ENCODE measurements at regions not wholly inside any gene's neighbourhood (a gene's known extent, or its start where the extent isn't known, plus 50 kb on each side); places are given as distances from the start of the nearest gene placed in this dataset.

- H4K20me1 ChIP-seq (ENCODE audit: insufficient read depth, low read length) = no peaks in the 10 kb centered on the region
- no peak overlapping the region for H3K27ac ChIP-seq (ENCODE audit: low read depth, low read length)
- H3K36me3 ChIP-seq (ENCODE audit: insufficient read depth, low read length) = no peaks in the 10 kb centered on the region
- peaks cover 10% of the 10 kb centered on the region for H3K4me1 ChIP-seq (ENCODE audit: insufficient read depth, low read length)
- H3K4me3 ChIP-seq (ENCODE audit: insufficient read depth, low read length) = no peak overlapping the region
- no peak overlapping the region for H2AFZ ChIP-seq (ENCODE audit: low read length)
- H3K27me3 ChIP-seq (ENCODE audit: insufficient read depth, low read length) = no peaks in the 10 kb centered on the region
- no peak for DNase-seq (ENCODE audit: insufficient read length, low spot score, missing footprints)
- no peak for TF ChIP-seq CTCF (IDR thresholded peaks at IDR 0.05; ENCODE audit: extremely low read depth, low read depth, low read length)
- no peak overlapping the region for H3K4me2 ChIP-seq (ENCODE audit: insufficient read depth, low read length)
- no peaks in the 10 kb centered on the region for H3K9me3 ChIP-seq (ENCODE audit: low read depth, low read length)
- no peaks in the 10 kb centered on the region for H3K79me2 ChIP-seq (ENCODE audit: insufficient read depth, low read length)
Observed at GRCh38 chr10:33448421-33449140, 114.1 kb upstream of the NRP1 start.

- Histone ChIP-seq H3K9me3 (ENCODE audit: low read depth, low read length) (no peaks in the 10 kb centered on the region), H3K79me2 (ENCODE audit: insufficient read depth, low read length) (no peaks in the 10 kb centered on the region), H3K27me3 (ENCODE audit: insufficient read depth, low read length) (no peaks in the 10 kb centered on the region), H4K20me1 (ENCODE audit: insufficient read depth, low read length) (no peaks in the 10 kb centered on the region), H2AFZ (ENCODE audit: low read length) (peak overlapping the region; percentile 47), H3K4me2 (ENCODE audit: insufficient read depth, low read length) (peak overlapping the region; percentile 3), H3K27ac (ENCODE audit: low read depth, low read length) (no peak overlapping the region), H3K4me1 (ENCODE audit: insufficient read depth, low read length) (no peaks in the 10 kb centered on the region), H3K36me3 (ENCODE audit: insufficient read depth, low read length) (no peaks in the 10 kb centered on the region), H3K4me3 (ENCODE audit: insufficient read depth, low read length) (no peak overlapping the region)
- no peak for DNase-seq (ENCODE audit: insufficient read length, low spot score, missing footprints)
- no peak for TF ChIP-seq CTCF (IDR thresholded peaks at IDR 0.05; ENCODE audit: extremely low read depth, low read depth, low read length)
Observed at GRCh38 chr10:33441561-33441960, 107.1 kb upstream of the NRP1 start.

GRCh38 chr10:33434933-33435332 is 100.5 kb upstream of the NRP1 start:
- no peak for TF ChIP-seq CTCF (IDR thresholded peaks at IDR 0.05; ENCODE audit: extremely low read depth, low read depth, low read length)
- H2AFZ ChIP-seq (ENCODE audit: low read length) = peak overlapping the region; percentile 28
- no peak overlapping the region for H3K4me3 ChIP-seq (ENCODE audit: insufficient read depth, low read length)
- no peaks in the 10 kb centered on the region for H4K20me1 ChIP-seq (ENCODE audit: insufficient read depth, low read length)
- no peaks in the 10 kb centered on the region for H3K36me3 ChIP-seq (ENCODE audit: insufficient read depth, low read length)
- H3K27ac ChIP-seq (ENCODE audit: low read depth, low read length) = no peak overlapping the region
- no peak for DNase-seq (ENCODE audit: insufficient read length, low spot score, missing footprints)
- peak overlapping the region; percentile 50 for H3K4me2 ChIP-seq (ENCODE audit: insufficient read depth, low read length)
- H3K79me2 ChIP-seq (ENCODE audit: insufficient read depth, low read length) = no peaks in the 10 kb centered on the region
- no peaks in the 10 kb centered on the region for H3K9me3 ChIP-seq (ENCODE audit: low read depth, low read length)
- no peaks in the 10 kb centered on the region for H3K27me3 ChIP-seq (ENCODE audit: insufficient read depth, low read length)
- H3K4me1 ChIP-seq (ENCODE audit: insufficient read depth, low read length) = no peaks in the 10 kb centered on the region

- no peak overlapping the region for H3K27ac ChIP-seq (ENCODE audit: low read depth, low read length)
- H3K4me2 ChIP-seq (ENCODE audit: insufficient read depth, low read length) = no peak overlapping the region
- H3K4me1 ChIP-seq (ENCODE audit: insufficient read depth, low read length) = no peaks in the 10 kb centered on the region
- no peaks in the 10 kb centered on the region for H3K36me3 ChIP-seq (ENCODE audit: insufficient read depth, low read length)
- H3K9me3 ChIP-seq (ENCODE audit: low read depth, low read length) = no peaks in the 10 kb centered on the region
- no peaks in the 10 kb centered on the region for H3K79me2 ChIP-seq (ENCODE audit: insufficient read depth, low read length)
- no peak for TF ChIP-seq CTCF (IDR thresholded peaks at IDR 0.05; ENCODE audit: extremely low read depth, low read depth, low read length)
- no peak overlapping the region for H3K4me3 ChIP-seq (ENCODE audit: insufficient read depth, low read length)
- no peak for DNase-seq (ENCODE audit: insufficient read length, low spot score, missing footprints)
- no peaks in the 10 kb centered on the region for H3K27me3 ChIP-seq (ENCODE audit: insufficient read depth, low read length)
- H2AFZ ChIP-seq (ENCODE audit: low read length) = no peak overlapping the region
- H4K20me1 ChIP-seq (ENCODE audit: insufficient read depth, low read length) = no peaks in the 10 kb centered on the region
Observed at GRCh38 chr10:33428682-33429081, 94.2 kb upstream of the NRP1 start.

All from osteoblast (primary cell).